ENCODE measurements at regions not wholly inside any gene's neighbourhood (a gene's known extent, or its start where the extent isn't known, plus 50 kb on each side); places are given as distances from the start of the nearest gene placed in this dataset.

GRCh38 chr3:30513374-30514152, 92.8 kb upstream of the TGFBR2 start:
- DNase-seq (ENCODE audit: low read depth in 1 of 2, low spot score in 2 of 2) = no peak
- Histone ChIP-seq H3K79me1 (ENCODE audit: low read depth, low read length) (no peaks in the 10 kb centered on the region), H3K14ac (ENCODE audit: insufficient read length) (no peak overlapping the region), H3K9ac (replicated peaks in 1 of 4; ENCODE audit: extremely low read depth in 1 of 4, low read depth in 3 of 4, low read length in 3 of 4) (no peak overlapping the region), H3K36me3 (ENCODE audit: control insufficient read depth in 2 of 4, insufficient read depth in 4 of 4, low read length in 3 of 4) (no peaks in the 10 kb centered on the region), H2BK20ac (ENCODE audit: low read length) (no peak overlapping the region), H4K5ac (ENCODE audit: insufficient read length, low read depth, low read length) (no peak overlapping the region), H2AK5ac (ENCODE audit: low read depth, low read length) (no peak overlapping the region), H3K27me3 (replicated peaks in 1 of 4; ENCODE audit: control insufficient read depth in 3 of 4, extremely low read depth in 1 of 4, insufficient read depth in 3 of 4, low read length in 3 of 4) (no peaks in the 10 kb centered on the region), H3K4ac (replicated peaks; ENCODE audit: insufficient read length, low read depth, low read length) (no peak overlapping the region), H2BK12ac (ENCODE audit: low read depth, low read length) (no peak overlapping the region), H3K56ac (replicated peaks; ENCODE audit: insufficient read length, low read depth, low read length) (no peak overlapping the region), H3K9me3 (ENCODE audit: insufficient read depth in 2 of 2, low read depth in 1 of 2, low read length in 1 of 2) (no peaks in the 10 kb centered on the region), H4K20me1 (replicated peaks in 1 of 2; ENCODE audit: control insufficient read depth in 1 of 2, insufficient read depth in 2 of 2, low read length in 2 of 2) (no peaks in the 10 kb centered on the region), H3K4me2 (ENCODE audit: insufficient read depth in 1 of 2, low read depth in 2 of 2, low read length in 2 of 2) (no peak overlapping the region), H4K91ac (replicated peaks; ENCODE audit: insufficient read length, low read length) (no peak overlapping the region), H3K4me1 (replicated peaks in 1 of 4; ENCODE audit: control insufficient read depth in 3 of 4, insufficient read depth in 4 of 4, low read length in 3 of 4) (peaks cover 0 to 2% (median 0%) of the 10 kb centered on the region in 4 experiments; a peak in 1 of 7 replicates), H3K79me2 (ENCODE audit: control insufficient read depth in 1 of 2, insufficient read depth in 2 of 2, low read length in 2 of 2) (no peaks in the 10 kb centered on the region), H3K4me3 (ENCODE audit: extremely low read depth in 1 of 4, insufficient read depth in 2 of 4, low read depth in 3 of 4, low read length in 4 of 4) (no peak overlapping the region), H4K8ac (ENCODE audit: extremely low read depth, insufficient read depth, low read length) (no peak overlapping the region), H2AFZ (ENCODE audit: low read length) (0 out of 2 replicates have a peak overlapping the region, but pooled peaks have one; percentile 41), H3K23me2 (ENCODE audit: low read depth, low read length) (no peaks in the 10 kb centered on the region), H2BK120ac (replicated peaks; ENCODE audit: low read depth, low read length) (no peak overlapping the region), H2BK15ac (ENCODE audit: low read length) (no peak overlapping the region), H3K18ac (ENCODE audit: extremely low read depth, low read length) (no peak overlapping the region), H2BK5ac (ENCODE audit: low read depth, low read length) (no peak overlapping the region), H3K27ac (ENCODE audit: low read depth, low read length) (no peak overlapping the region), H3K23ac (ENCODE audit: insufficient read length) (no peak overlapping the region)
- ChIA-PET CTCF (ENCODE audit: partially characterized antibody) (interaction anchor here (0.6 to 1.2 kb wide), 2 partner anchors 59 to 91 kb away, joined by 3 read pairs; no protein-coding TSS in a partner anchor), POLR2A (ENCODE audit: partially characterized antibody) (no interaction called here)
- no peak for FAIRE-seq
- WGBS, 2 experiments (ENCODE audit: extremely low coverage in 1 of 2, insufficient coverage in 1 of 2, insufficient read length in 1 of 2, insufficient replicate concordance in 2 of 2, low coverage in 1 of 2, low lambda C conversion rate in 2 of 2, missing lambda C conversion rate in 1 of 2) = 90% methylated on average over 4 of the region's 4 CpGs; no CpG with 5 or more reads in 1 of the 2 experiments
